ENCODE measurements at regions not wholly inside any gene's neighbourhood (a gene's known extent, or its start where the extent isn't known, plus 50 kb on each side); places are given as distances from the start of the nearest gene placed in this dataset.

- no peak overlapping the region for H3K4me2 ChIP-seq (ENCODE audit: insufficient read depth, low read length)
- TF ChIP-seq CTCF (IDR thresholded peaks at IDR 0.05; ENCODE audit: borderline replicate concordance, extremely low read depth, low read length, poor library complexity, severe bottlenecking) (no peak), EZH2 (IDR thresholded peaks at IDR 0.05; ENCODE audit: borderline replicate concordance, low read depth, low read length, severe bottlenecking) (no peak)
Measured at GRCh38 chr3:84439476-84439875, 519.3 kb upstream of the CADM2 start.

GRCh38 chr3:84440291-84440690 is 518.5 kb upstream of the CADM2 start:
- no peak for TF ChIP-seq EZH2 (IDR thresholded peaks at IDR 0.05; ENCODE audit: borderline replicate concordance, low read depth, low read length, severe bottlenecking)
- TF ChIP-seq CTCF (IDR thresholded peaks at IDR 0.05; ENCODE audit: borderline replicate concordance, extremely low read depth, low read length, poor library complexity, severe bottlenecking), result no peak
- no peak overlapping the region for H3K9ac ChIP-seq (ENCODE audit: low read depth, low read length)
- no peaks in the 10 kb centered on the region for H4K20me1 ChIP-seq (ENCODE audit: insufficient read depth, low read length)
- no peak overlapping the region for H3K4me2 ChIP-seq (ENCODE audit: insufficient read depth, low read length)
- H3K36me3 ChIP-seq (ENCODE audit: insufficient read depth, low read length), result no peaks in the 10 kb centered on the region
- ATAC-seq (ENCODE audit: insufficient read depth, low read depth), result no peak
- no peak overlapping the region for H3K4me3 ChIP-seq (ENCODE audit: low read depth in 1 of 2, low read length in 2 of 2)
- no peaks in the 10 kb centered on the region for H3K79me2 ChIP-seq (ENCODE audit: insufficient read depth, low read length)
- H3K27ac ChIP-seq (ENCODE audit: low read length), result no peak overlapping the region
- no peak overlapping the region for H2AFZ ChIP-seq (ENCODE audit: low read depth, low read length)
- no peaks in the 10 kb centered on the region for H3K9me3 ChIP-seq (ENCODE audit: insufficient read depth, low read length, severe bottlenecking)
- H3K27me3 ChIP-seq (ENCODE audit: insufficient read depth, low read length, poor library complexity), result no peaks in the 10 kb centered on the region
- H3K4me1 ChIP-seq (ENCODE audit: insufficient read depth, low read length), result no peaks in the 10 kb centered on the region
- DNase-seq, result no peak

More at GRCh38 chr3:84439476-84439875, 519.3 kb upstream of the CADM2 start:
- no peaks in the 10 kb centered on the region for H3K4me1 ChIP-seq (ENCODE audit: insufficient read depth, low read length)
- H4K20me1 ChIP-seq (ENCODE audit: insufficient read depth, low read length), result no peaks in the 10 kb centered on the region
- H3K9ac ChIP-seq (ENCODE audit: low read depth, low read length), result no peak overlapping the region
- H3K9me3 ChIP-seq (ENCODE audit: insufficient read depth, low read length, severe bottlenecking), result no peaks in the 10 kb centered on the region
- H3K4me3 ChIP-seq (ENCODE audit: low read depth in 1 of 2, low read length in 2 of 2), result no peak overlapping the region
- H3K27ac ChIP-seq (ENCODE audit: low read length), result no peak overlapping the region
- H3K36me3 ChIP-seq (ENCODE audit: insufficient read depth, low read length), result no peaks in the 10 kb centered on the region
- no peak overlapping the region for H2AFZ ChIP-seq (ENCODE audit: low read depth, low read length)
- no peaks in the 10 kb centered on the region for H3K79me2 ChIP-seq (ENCODE audit: insufficient read depth, low read length)
- no peak for ATAC-seq (ENCODE audit: insufficient read depth, low read depth)
- no peaks in the 10 kb centered on the region for H3K27me3 ChIP-seq (ENCODE audit: insufficient read depth, low read length, poor library complexity)
- DNase-seq, result no peak

- Histone ChIP-seq H3K9ac (ENCODE audit: low read depth, low read length) (no peak overlapping the region), H3K4me3 (ENCODE audit: low read depth in 1 of 2, low read length in 2 of 2) (no peak overlapping the region), H3K36me3 (ENCODE audit: insufficient read depth, low read length) (no peaks in the 10 kb centered on the region), H2AFZ (ENCODE audit: low read depth, low read length) (no peak overlapping the region), H3K4me2 (ENCODE audit: insufficient read depth, low read length) (no peak overlapping the region), H4K20me1 (ENCODE audit: insufficient read depth, low read length) (no peaks in the 10 kb centered on the region), H3K4me1 (ENCODE audit: insufficient read depth, low read length) (no peaks in the 10 kb centered on the region), H3K9me3 (ENCODE audit: insufficient read depth, low read length, severe bottlenecking) (no peaks in the 10 kb centered on the region), H3K27me3 (ENCODE audit: insufficient read depth, low read length, poor library complexity) (no peaks in the 10 kb centered on the region), H3K27ac (ENCODE audit: low read length) (no peak overlapping the region), H3K79me2 (ENCODE audit: insufficient read depth, low read length) (no peaks in the 10 kb centered on the region)
- DNase-seq (no peak), ATAC-seq (ENCODE audit: insufficient read depth, low read depth) (no peak)
- TF ChIP-seq CTCF (IDR thresholded peaks at IDR 0.05; ENCODE audit: borderline replicate concordance, extremely low read depth, low read length, poor library complexity, severe bottlenecking) (no peak), EZH2 (IDR thresholded peaks at IDR 0.05; ENCODE audit: borderline replicate concordance, low read depth, low read length, severe bottlenecking) (no peak)
Measured at GRCh38 chr3:84442533-84442932, 516.3 kb upstream of the CADM2 start.
